ENCODE measurements at regions not wholly inside any gene's neighbourhood (a gene's known extent, or its start where the extent isn't known, plus 50 kb on each side); places are given as distances from the start of the nearest gene placed in this dataset.

DNA sequence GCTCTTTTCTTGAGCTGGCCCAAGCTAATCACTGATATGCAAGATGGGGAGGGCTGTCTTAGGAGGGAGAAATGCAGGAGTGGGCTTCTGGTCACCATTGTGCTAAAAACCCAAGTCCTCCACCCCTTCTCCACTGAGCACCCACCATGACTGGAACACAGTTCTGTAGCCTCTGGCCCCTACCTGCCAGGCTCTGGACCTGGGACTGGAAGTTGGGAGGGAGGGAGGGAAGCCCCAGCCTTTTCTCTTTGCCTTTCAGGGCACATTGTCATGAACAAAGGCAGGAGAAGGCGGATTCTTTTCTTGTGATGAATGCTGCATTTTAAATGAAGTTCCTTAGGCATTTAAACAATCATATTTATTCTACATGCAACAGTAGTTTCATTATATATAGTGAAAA is 559.1 kb upstream of the TRPC7 start:
- Histone ChIP-seq H3K4me3 (ENCODE audit: low read length) (no peak overlapping the region), H3K27ac (ENCODE audit: low read depth, low read length) (no peak overlapping the region), H3K79me2 (ENCODE audit: control insufficient read depth, low read length) (no peaks in the 10 kb centered on the region), H3K4me1 (ENCODE audit: control insufficient read depth, low read length) (no peaks in the 10 kb centered on the region), H3K27me3 (ENCODE audit: control insufficient read depth, low read length) (no peaks in the 10 kb centered on the region), H3K36me3 (ENCODE audit: control insufficient read depth, low read length) (no peaks in the 10 kb centered on the region), H3F3A (ENCODE audit: control insufficient read depth, insufficient read depth) (no peaks in the 10 kb centered on the region), H4K20me1 (ENCODE audit: control insufficient read depth, insufficient read depth, low read depth, low read length) (no peaks in the 10 kb centered on the region), H3K9me3 (ENCODE audit: control insufficient read depth, insufficient read depth, low read length) (no peaks in the 10 kb centered on the region), H3K9me2 (replicated peaks; ENCODE audit: control insufficient read depth, low read length) (no peaks in the 10 kb centered on the region), H3K4me2 (ENCODE audit: low read length) (no peak overlapping the region)
- no peak for TF ChIP-seq EZH2phosphoT487 (IDR thresholded peaks at IDR 0.05; ENCODE audit: borderline replicate concordance, low read length)
- TF ChIP-seq, protein P1, sequence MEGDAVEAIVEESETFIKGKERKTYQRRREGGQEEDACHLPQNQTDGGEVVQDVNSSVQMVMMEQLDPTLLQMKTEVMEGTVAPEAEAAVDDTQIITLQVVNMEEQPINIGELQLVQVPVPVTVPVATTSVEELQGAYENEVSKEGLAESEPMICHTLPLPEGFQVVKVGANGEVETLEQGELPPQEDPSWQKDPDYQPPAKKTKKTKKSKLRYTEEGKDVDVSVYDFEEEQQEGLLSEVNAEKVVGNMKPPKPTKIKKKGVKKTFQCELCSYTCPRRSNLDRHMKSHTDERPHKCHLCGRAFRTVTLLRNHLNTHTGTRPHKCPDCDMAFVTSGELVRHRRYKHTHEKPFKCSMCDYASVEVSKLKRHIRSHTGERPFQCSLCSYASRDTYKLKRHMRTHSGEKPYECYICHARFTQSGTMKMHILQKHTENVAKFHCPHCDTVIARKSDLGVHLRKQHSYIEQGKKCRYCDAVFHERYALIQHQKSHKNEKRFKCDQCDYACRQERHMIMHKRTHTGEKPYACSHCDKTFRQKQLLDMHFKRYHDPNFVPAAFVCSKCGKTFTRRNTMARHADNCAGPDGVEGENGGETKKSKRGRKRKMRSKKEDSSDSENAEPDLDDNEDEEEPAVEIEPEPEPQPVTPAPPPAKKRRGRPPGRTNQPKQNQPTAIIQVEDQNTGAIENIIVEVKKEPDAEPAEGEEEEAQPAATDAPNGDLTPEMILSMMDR (IDR thresholded peaks at IDR 0.05; ENCODE audit: low read depth, low read length, poor library complexity, severe bottlenecking) = no peak

DNA sequence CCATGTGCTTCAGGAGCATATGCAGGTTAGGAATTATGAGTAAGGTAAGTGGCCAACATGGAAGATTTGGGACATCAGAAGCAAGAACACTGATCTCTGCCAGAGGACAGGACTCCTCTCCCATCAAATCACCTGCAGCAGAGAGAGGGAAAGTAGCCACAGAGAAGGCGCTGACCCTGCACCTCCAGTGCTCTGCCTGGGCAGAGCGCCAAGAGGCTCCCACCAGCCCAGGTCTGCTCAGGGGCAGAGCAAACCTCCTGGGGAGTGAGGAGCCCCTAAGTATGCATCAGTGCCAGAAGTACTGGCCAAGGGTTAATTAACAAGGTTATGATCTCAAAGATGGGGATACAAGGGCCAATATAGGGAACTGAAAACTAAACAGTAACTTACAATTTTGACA is 545.3 kb upstream of the TRPC7 start:
- Histone ChIP-seq H3K9me2 (replicated peaks; ENCODE audit: control insufficient read depth, low read length) (no peaks in the 10 kb centered on the region), H3K36me3 (ENCODE audit: control insufficient read depth, low read length) (no peaks in the 10 kb centered on the region), H3K27me3 (ENCODE audit: control insufficient read depth, low read length) (no peaks in the 10 kb centered on the region), H3K4me3 (ENCODE audit: low read length) (no peak overlapping the region), H3K4me2 (ENCODE audit: low read length) (no peak overlapping the region), H3K27ac (ENCODE audit: low read depth, low read length) (no peak overlapping the region), H4K20me1 (ENCODE audit: control insufficient read depth, insufficient read depth, low read depth, low read length) (no peaks in the 10 kb centered on the region), H3F3A (ENCODE audit: control insufficient read depth, insufficient read depth) (no peaks in the 10 kb centered on the region), H3K79me2 (ENCODE audit: control insufficient read depth, low read length) (no peaks in the 10 kb centered on the region), H3K9me3 (ENCODE audit: control insufficient read depth, insufficient read depth, low read length) (no peaks in the 10 kb centered on the region), H3K4me1 (ENCODE audit: control insufficient read depth, low read length) (peaks cover 22% of the 10 kb centered on the region)
- TF ChIP-seq, protein P1 (IDR thresholded peaks at IDR 0.05; ENCODE audit: low read depth, low read length, poor library complexity, severe bottlenecking) = no peak
- no peak for TF ChIP-seq EZH2phosphoT487 (IDR thresholded peaks at IDR 0.05; ENCODE audit: borderline replicate concordance, low read length)

DNA sequence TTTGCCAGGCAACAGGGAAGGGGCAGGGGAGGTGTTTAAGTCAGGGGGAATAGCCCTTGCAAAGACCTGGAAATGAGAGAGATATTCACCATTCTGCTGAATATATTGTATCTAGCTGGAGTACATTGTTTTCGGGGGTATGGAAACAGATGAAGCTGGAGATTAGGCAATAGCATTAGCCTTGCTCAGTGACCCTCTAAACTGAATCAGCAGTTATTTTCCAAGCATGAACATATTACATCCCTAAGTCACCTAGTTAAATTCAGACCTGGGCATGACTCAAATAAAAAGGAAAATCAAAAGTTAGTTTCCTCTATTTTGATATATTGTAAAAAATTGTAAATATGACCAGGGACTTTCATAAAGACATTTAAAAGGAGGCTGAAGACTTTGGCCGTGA is 544.6 kb upstream of the TRPC7 start:
- H3K4me2 ChIP-seq (ENCODE audit: low read length) = no peak overlapping the region
- no peak overlapping the region for H3K4me3 ChIP-seq (ENCODE audit: low read length)
- TF ChIP-seq, protein P1 (IDR thresholded peaks at IDR 0.05; ENCODE audit: low read depth, low read length, poor library complexity, severe bottlenecking) = no peak
- no peak for TF ChIP-seq EZH2phosphoT487 (IDR thresholded peaks at IDR 0.05; ENCODE audit: borderline replicate concordance, low read length)
- H3K27me3 ChIP-seq (ENCODE audit: control insufficient read depth, low read length) = no peaks in the 10 kb centered on the region
- H3K36me3 ChIP-seq (ENCODE audit: control insufficient read depth, low read length) = no peaks in the 10 kb centered on the region
- no peak overlapping the region for H3K27ac ChIP-seq (ENCODE audit: low read depth, low read length)
- peaks cover 25% of the 10 kb centered on the region for H3K4me1 ChIP-seq (ENCODE audit: control insufficient read depth, low read length)
- H4K20me1 ChIP-seq (ENCODE audit: control insufficient read depth, insufficient read depth, low read depth, low read length) = no peaks in the 10 kb centered on the region
- no peaks in the 10 kb centered on the region for H3K9me2 ChIP-seq (replicated peaks; ENCODE audit: control insufficient read depth, low read length)
- H3K79me2 ChIP-seq (ENCODE audit: control insufficient read depth, low read length) = no peaks in the 10 kb centered on the region
- H3K9me3 ChIP-seq (ENCODE audit: control insufficient read depth, insufficient read depth, low read length) = no peaks in the 10 kb centered on the region
- H3F3A ChIP-seq (ENCODE audit: control insufficient read depth, insufficient read depth) = no peaks in the 10 kb centered on the region

DNA sequence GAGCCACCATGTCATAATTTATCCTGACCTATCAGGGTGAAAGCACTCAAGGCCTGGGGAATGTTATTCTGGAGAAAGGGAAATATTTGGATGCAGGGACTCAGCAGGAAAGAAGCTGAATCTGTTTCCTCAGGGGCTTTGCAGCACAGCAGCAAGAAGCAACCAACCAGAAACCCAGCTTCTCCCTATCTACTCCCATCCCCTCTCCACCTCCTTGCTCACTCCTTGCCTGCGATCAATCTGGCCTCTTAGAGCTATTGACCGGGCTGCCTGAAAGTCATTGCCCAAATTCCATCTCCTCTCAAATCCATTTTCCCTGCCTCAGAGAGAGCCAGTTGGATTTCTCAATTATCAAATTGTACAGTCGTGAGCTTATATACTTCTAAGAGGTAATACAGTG is 542.0 kb upstream of the TRPC7 start:
- Histone ChIP-seq H3K4me1 (ENCODE audit: control insufficient read depth, low read length) (peaks cover 28% of the 10 kb centered on the region), H3K36me3 (ENCODE audit: control insufficient read depth, low read length) (no peaks in the 10 kb centered on the region), H3K9me2 (replicated peaks; ENCODE audit: control insufficient read depth, low read length) (no peaks in the 10 kb centered on the region), H3K9me3 (ENCODE audit: control insufficient read depth, insufficient read depth, low read length) (no peaks in the 10 kb centered on the region), H3K79me2 (ENCODE audit: control insufficient read depth, low read length) (no peaks in the 10 kb centered on the region), H3K4me3 (ENCODE audit: low read length) (no peak overlapping the region), H3K27ac (ENCODE audit: low read depth, low read length) (no peak overlapping the region), H3F3A (ENCODE audit: control insufficient read depth, insufficient read depth) (no peaks in the 10 kb centered on the region), H4K20me1 (ENCODE audit: control insufficient read depth, insufficient read depth, low read depth, low read length) (no peaks in the 10 kb centered on the region), H3K4me2 (ENCODE audit: low read length) (no peak overlapping the region), H3K27me3 (ENCODE audit: control insufficient read depth, low read length) (no peaks in the 10 kb centered on the region)
- TF ChIP-seq, protein P1 (IDR thresholded peaks at IDR 0.05; ENCODE audit: low read depth, low read length, poor library complexity, severe bottlenecking) = no peak
- TF ChIP-seq EZH2phosphoT487 (IDR thresholded peaks at IDR 0.05; ENCODE audit: borderline replicate concordance, low read length) = no peak

Measured in DOHH2 (cell line).